ENCODE measurements at regions not wholly inside any gene's neighbourhood (a gene's known extent, or its start where the extent isn't known, plus 50 kb on each side); places are given as distances from the start of the nearest gene placed in this dataset.

DNA sequence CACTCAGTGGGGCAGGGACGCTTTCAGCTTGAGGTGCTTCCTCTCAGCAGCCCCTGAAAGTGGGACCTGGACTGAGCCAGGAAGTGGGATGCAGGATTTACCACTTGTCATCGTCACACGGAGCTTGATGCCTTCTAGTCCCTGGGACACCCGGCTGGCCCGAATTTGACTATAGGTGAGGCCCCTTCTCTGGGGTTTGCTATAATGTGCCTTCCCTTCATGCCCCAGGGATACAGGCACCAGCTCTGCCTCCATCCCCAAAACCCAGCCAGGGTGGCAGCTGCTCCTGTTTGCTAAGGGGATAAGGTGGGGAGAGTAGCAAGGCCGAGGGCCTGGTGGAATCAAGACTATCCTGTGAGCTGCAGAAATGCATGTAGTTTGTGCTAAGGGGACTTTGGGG is 235.0 kb downstream of the GLRX3 start:
- ChIA-PET POLR2A (ENCODE audit: unreplicated experiment) (no interaction called here), CTCF (no interaction called here)
- Histone ChIP-seq H3K9ac (ENCODE audit: low read depth, low read length) (no peak overlapping the region), H3K14ac (replicated peaks; ENCODE audit: low read depth, low read length) (no peak overlapping the region), H3K27ac (ENCODE audit: insufficient read depth, low read length) (no peak overlapping the region), H2BK5ac (ENCODE audit: low read depth, low read length, poor library complexity, severe bottlenecking) (no peak overlapping the region), H2BK15ac (ENCODE audit: low read depth, low read length) (no peak overlapping the region), H3K27me3 (ENCODE audit: control insufficient read depth, insufficient read depth, low read length) (no peaks in the 10 kb centered on the region), H3K4me1 (ENCODE audit: control insufficient read depth, insufficient read depth, low read length) (no peaks in the 10 kb centered on the region), H3K79me1 (ENCODE audit: low read depth in 1 of 2, low read length in 2 of 2) (no peaks in the 10 kb centered on the region), H4K5ac (ENCODE audit: low read depth, low read length) (no peak overlapping the region), H3K9me3 (ENCODE audit: control insufficient read depth, insufficient read depth, low read length) (peaks cover 45% of the 10 kb centered on the region), H4K91ac (ENCODE audit: insufficient read depth, low read depth, low read length) (no peak overlapping the region), H2AK9ac (replicated peaks; ENCODE audit: low read depth, low read length, poor library complexity) (no peak overlapping the region), H2BK20ac (ENCODE audit: low read depth, low read length) (no peak overlapping the region), H3K56ac (ENCODE audit: extremely low read depth, insufficient read depth, low read length) (no peak overlapping the region), H3K23ac (ENCODE audit: low read depth, low read length) (no peak overlapping the region), H3K4me3 (ENCODE audit: insufficient read depth, low read depth, low read length) (no peak overlapping the region), H2AFZ (replicated peaks; ENCODE audit: low read length, poor library complexity) (no peak overlapping the region), H3K9me1 (ENCODE audit: insufficient read depth, low read length) (no peaks in the 10 kb centered on the region), H3K4ac (ENCODE audit: low read depth, low read length) (no peak overlapping the region), H2AK5ac (ENCODE audit: low read depth, low read length) (no peak overlapping the region), H4K8ac (ENCODE audit: low read depth in 2 of 2, low read length in 2 of 2) (no peak overlapping the region), H2BK120ac (ENCODE audit: low read depth, low read length) (no peak overlapping the region), H4K20me1 (ENCODE audit: insufficient read depth, low read length) (no peaks in the 10 kb centered on the region), H3K36me3 (ENCODE audit: control insufficient read depth, insufficient read depth, low read length) (no peaks in the 10 kb centered on the region), H3K4me2 (ENCODE audit: low read depth, low read length) (no peak overlapping the region), H3K18ac (ENCODE audit: low read depth, low read length) (no peak overlapping the region)
- no peak for DNase-seq
- no TSS peak for BruUV-seq (replicated peaks)
- TF ChIP-seq POLR2A (IDR thresholded peaks at IDR 0.05; ENCODE audit: low read depth, low read length) (no peak), USF2 (IDR thresholded peaks at IDR 0.05; ENCODE audit: low read depth, low read length) (no peak), CEBPB (IDR thresholded peaks at IDR 0.05; ENCODE audit: low read depth, low read length) (no peak), MXI1 (IDR thresholded peaks at IDR 0.05; ENCODE audit: borderline replicate concordance, low read depth, low read length) (no peak), RCOR1 (IDR thresholded peaks at IDR 0.05; ENCODE audit: insufficient replicate concordance, low read length) (no peak), CTCF (conservative IDR thresholded peaks at IDR 0.05; ENCODE audit: low read depth, low read length) (no peak), MAZ (IDR thresholded peaks at IDR 0.05; ENCODE audit: borderline replicate concordance, low read depth, low read length) (no peak), SMC3 (IDR thresholded peaks at IDR 0.05; ENCODE audit: low read depth, low read length) (no peak), RFX5 (IDR thresholded peaks at IDR 0.05; ENCODE audit: low read depth, low read length) (no peak), CHD1 (IDR thresholded peaks at IDR 0.05; ENCODE audit: low read depth, low read length) (no peak), MAFK (IDR thresholded peaks at IDR 0.05; ENCODE audit: low read depth, low read length) (no peak), ELK1 (IDR thresholded peaks at IDR 0.05; ENCODE audit: borderline replicate concordance, low read depth, low read length) (no peak), FOS (IDR thresholded peaks at IDR 0.05; ENCODE audit: low read depth, low read length) (no peak), NFE2L2 (IDR thresholded peaks at IDR 0.05; ENCODE audit: low read depth, low read length) (no peak), BHLHE40 (IDR thresholded peaks at IDR 0.05; ENCODE audit: low read depth, low read length) (no peak), RAD21 (IDR thresholded peaks at IDR 0.05; ENCODE audit: low read length) (no peak)
- ATAC-seq (ENCODE audit: low read depth) = no peak
- in situ Hi-C loops (cut with MboI; ENCODE audit: low sequenced_read_pairs) (no loop called here), intact Hi-C loops (cut with micrococcal nuclease) (no loop called here), dilution Hi-C loops (cut with HindIII; ENCODE audit: low sequenced_read_pairs, unreplicated experiment) (no loop called here)
- WGBS, 2 experiments (ENCODE audit: extremely low coverage in 2 of 2, insufficient read length in 1 of 2) = no CpG with 5 or more reads among the region's 6 CpGs
